GM12892 (cell line): ENCODE measurements at regions not wholly inside any gene's neighbourhood (a gene's known extent, or its start where the extent isn't known, plus 50 kb on each side); places are given as distances from the start of the nearest gene placed in this dataset.
A peak's percentile ranks its signal among the peaks of the same experiment; 100 is the strongest.

Source experiments
- DNase-seq: peaks from one replicate; pipeline ENCODE4 v3.0.0; 2011; ENCODE audit not compliant: insufficient read length
- FAIRE-seq: peaks from 2 replicates; lab custom pipeline; 2011; peaks lifted over from hg19 to GRCh38; lab: Jason Lieb, UNC
- POLR2A ChIP-seq: IDR thresholded peaks from 2 replicates; pipeline ENCODE4 v1.6.1; 2011; ENCODE audit warnings: low read depth, low read length, control low read depth
- POLR2AphosphoS5 ChIP-seq: IDR thresholded peaks from 2 replicates; pipeline ENCODE4 v1.6.1; 2011; ENCODE audit warnings: low read depth, low read length, control low read depth
- TAF1 ChIP-seq: IDR thresholded peaks from 2 replicates; pipeline ENCODE4 v1.6.1; 2011; ENCODE audit warnings: low read depth, mild to moderate bottlenecking, control low read depth, low read length, borderline replicate concordance

- FAIRE-seq (peak; percentile 46), DNase-seq (no peak)
- TF ChIP-seq TAF1 (no peak), POLR2A (no peak)
These were observed 170.3 kb upstream of the DUSP10 start for GRCh38 chr1:221912230-221912629.

- no peak for DNase-seq
- no peak for FAIRE-seq
- TF ChIP-seq TAF1 = no peak
- TF ChIP-seq POLR2AphosphoS5 = no peak
- no peak for TF ChIP-seq POLR2A
These were observed 169.8 kb upstream of the DUSP10 start for GRCh38 chr1:221911714-221912113.

- DNase-seq (no peak), FAIRE-seq (no peak)
- TF ChIP-seq POLR2AphosphoS5 = no peak
- no peak for TF ChIP-seq TAF1
- TF ChIP-seq POLR2A = no peak
These were observed 168.3 kb upstream of the DUSP10 start for GRCh38 chr1:221910222-221910621.

- no peak for FAIRE-seq
- DNase-seq = no peak
- TF ChIP-seq POLR2AphosphoS5 (no peak), TAF1 (no peak), POLR2A (no peak)
These were observed 166.7 kb upstream of the DUSP10 start for GRCh38 chr1:221908573-221908972.

- FAIRE-seq (no peak), DNase-seq (no peak)
- no peak for TF ChIP-seq POLR2A
- no peak for TF ChIP-seq TAF1
These were observed 165.5 kb upstream of the DUSP10 start for GRCh38 chr1:221907166-221907932.

GRCh38 chr1:221905802-221906201, 163.9 kb upstream of the DUSP10 start:
- TF ChIP-seq TAF1 = no peak
- no peak for TF ChIP-seq POLR2AphosphoS5
- no peak for TF ChIP-seq POLR2A
- DNase-seq (no peak), FAIRE-seq (no peak)

- DNase-seq (no peak), FAIRE-seq (no peak)
- TF ChIP-seq POLR2A (no peak), TAF1 (no peak), POLR2AphosphoS5 (no peak)
These were observed 162.4 kb upstream of the DUSP10 start for GRCh38 chr1:221904319-221904718.

GRCh38 chr1:221903594-221903993, 161.7 kb upstream of the DUSP10 start:
- TF ChIP-seq POLR2A (no peak), POLR2AphosphoS5 (no peak), TAF1 (no peak)
- FAIRE-seq (no peak), DNase-seq (no peak)

- no peak for TF ChIP-seq POLR2AphosphoS5
- TF ChIP-seq POLR2A = no peak
- TF ChIP-seq TAF1 = no peak
- FAIRE-seq (no peak), DNase-seq (no peak)
These were observed 161.1 kb upstream of the DUSP10 start for GRCh38 chr1:221902961-221903360.

GRCh38 chr1:221900678-221901077, 158.8 kb upstream of the DUSP10 start:
- no peak for DNase-seq
- TF ChIP-seq POLR2AphosphoS5 = no peak
- no peak for TF ChIP-seq TAF1
- no peak for TF ChIP-seq POLR2A
- FAIRE-seq = no peak

- TF ChIP-seq TAF1 (no peak), POLR2A (no peak)
- DNase-seq (no peak), FAIRE-seq (no peak)
These were observed 155.4 kb upstream of the DUSP10 start for GRCh38 chr1:221897321-221897721.

- no peak for FAIRE-seq
These were observed 150.5 kb upstream of the DUSP10 start for GRCh38 chr1:221892301-221892830.

More at GRCh38 chr1:221892301-221892830, 150.5 kb upstream of the DUSP10 start:
- DNase-seq = no peak
- TF ChIP-seq TAF1 (no peak), POLR2A (no peak), POLR2AphosphoS5 (no peak)
